Neural cell (in vitro differentiated cells): ENCODE measurements at regions not wholly inside any gene's neighbourhood (a gene's known extent, or its start where the extent isn't known, plus 50 kb on each side); places are given as distances from the start of the nearest gene placed in this dataset.

Source experiments
- H2AFZ ChIP-seq: fragments of 200-600, 300-800 bp; sonication (generic), shearing (Covaris generic); 2 replicates; pipeline ENCODE4 v1.6.0; 2014; ENCODE audit warnings: low read depth, mild to moderate bottlenecking, antibody characterized with exemption, low read length, moderate library complexity
- H3F3A ChIP-seq: fragments of 200-600 bp; shearing (Covaris generic); 2 replicates; pipeline ENCODE4 v1.6.1; 2016; ENCODE audit warnings: mild to moderate bottlenecking, moderate library complexity, mixed read lengths, antibody characterized with exemption, low read length; ENCODE audit not compliant: insufficient read depth, poor library complexity, severe bottlenecking
- H3K27ac ChIP-seq: fragments of 200-600, 300-800 bp; sonication (generic), shearing (Covaris generic); 2 replicates; pipeline ENCODE4 v1.5.1; 2014; ENCODE audit warnings: mild to moderate bottlenecking, low read length, moderate library complexity
- H3K27me3 ChIP-seq: fragments of 300-800, 200-600 bp; sonication (generic), shearing (Covaris generic); 2 replicates; pipeline ENCODE4 v1.6.0; 2014; ENCODE audit warnings: mild to moderate bottlenecking, low read depth, low read length, moderate library complexity; ENCODE audit not compliant: insufficient read depth
- H3K36me3 ChIP-seq: fragments of 300-800, 200-600 bp; sonication (generic), shearing (Covaris generic); 2 replicates; pipeline ENCODE4 v1.5.1; 2014; ENCODE audit warnings: mild to moderate bottlenecking, antibody characterized with exemption, low read length, moderate library complexity; ENCODE audit not compliant: insufficient read depth
- H3K4me2 ChIP-seq: fragments of 300-800, 200-600 bp; sonication (generic), shearing (Covaris generic); 2 replicates; pipeline ENCODE4 v1.6.0; 2014; ENCODE audit warnings: mild to moderate bottlenecking, low read length
- H3K4me3 ChIP-seq: fragments of 300-800, 200-600 bp; sonication (generic), shearing (Covaris generic); 2 replicates; pipeline ENCODE4 v1.5.1; 2014; ENCODE audit warnings: mild to moderate bottlenecking, low read length, moderate library complexity
- H3K79me2 ChIP-seq: fragments of 200-600 bp; shearing (Covaris generic); replicated peaks from 2 replicates; pipeline ENCODE4 v1.6.0; 2014; ENCODE audit warnings: mild to moderate bottlenecking, low read length, moderate library complexity; ENCODE audit not compliant: insufficient read depth
- H3K9ac ChIP-seq: fragments of 300-800, 200-600 bp; sonication (generic), shearing (Covaris generic); 2 replicates; pipeline ENCODE4 v1.6.1; 2016; ENCODE audit warnings: mild to moderate bottlenecking, low read length, mixed read lengths
- H3K9me2 ChIP-seq: fragments of 200-600 bp; shearing (Covaris generic); 2 replicates; pipeline ENCODE4 v1.6.1; 2016; ENCODE audit warnings: mild to moderate bottlenecking, low read length, mixed read lengths; ENCODE audit not compliant: insufficient read depth
- H3K9me3 ChIP-seq: fragments of 200-600, 300-800 bp; sonication (generic), shearing (Covaris generic); 2 replicates; pipeline ENCODE4 v1.6.1; 2016; ENCODE audit warnings: mild to moderate bottlenecking, mixed run types, low read length, moderate library complexity, mixed read lengths
- H4K20me1 ChIP-seq: fragments of 200-600 bp; shearing (Covaris generic); 2 replicates; pipeline ENCODE4 v1.6.1; 2016; ENCODE audit warnings: mild to moderate bottlenecking, mixed run types; ENCODE audit not compliant: insufficient read depth
- CTCF ChIP-seq: fragments of 450-650 bp; IDR thresholded peaks from 2 replicates; pipeline ENCODE4 v1.5.1; 2014; ENCODE audit warnings: antibody characterized with exemption, mild to moderate bottlenecking, moderate library complexity; ENCODE audit not compliant: poor library complexity, severe bottlenecking
- EP300 ChIP-seq: fragments of 450-650 bp; conservative IDR thresholded peaks from 2 replicates; pipeline ENCODE4 v1.6.1; 2014; ENCODE audit warnings: antibody characterized with exemption, mild to moderate bottlenecking, moderate library complexity; ENCODE audit not compliant: poor library complexity, severe bottlenecking
- EZH2 ChIP-seq: fragments of 200-600, 300-800 bp; shearing (Covaris generic), sonication (generic); IDR thresholded peaks from 2 replicates; pipeline ENCODE4 v1.6.1; 2014; ENCODE audit warnings: antibody characterized with exemption, low read length, borderline replicate concordance, mild to moderate bottlenecking; ENCODE audit not compliant: insufficient read depth, poor library complexity, severe bottlenecking
- MXI1 ChIP-seq: fragments of 450-650 bp; conservative IDR thresholded peaks from 2 replicates; pipeline ENCODE4 v1.6.1; 2014; ENCODE audit warnings: antibody characterized with exemption, mild to moderate bottlenecking; ENCODE audit not compliant: poor library complexity, severe bottlenecking
- POLR2AphosphoS5 ChIP-seq: IDR thresholded peaks from 2 replicates; pipeline ENCODE4 v1.6.1; 2012
- RAD21 ChIP-seq: fragments of 450-650 bp; conservative IDR thresholded peaks from 2 replicates; pipeline ENCODE4 v1.6.1; 2014; ENCODE audit warnings: antibody characterized with exemption, mild to moderate bottlenecking, moderate library complexity
- REST ChIP-seq: IDR thresholded peaks from 2 replicates; pipeline ENCODE4 v1.6.1; 2012; ENCODE audit warnings: borderline replicate concordance
- SMC3 ChIP-seq: fragments of 450-650 bp; conservative IDR thresholded peaks from 2 replicates; pipeline ENCODE4 v1.6.1; 2014; ENCODE audit warnings: antibody characterized with exemption, mild to moderate bottlenecking, moderate library complexity; ENCODE audit not compliant: poor library complexity
- TAF1 ChIP-seq: IDR thresholded peaks from 2 replicates; pipeline ENCODE4 v1.6.1; 2012; ENCODE audit warnings: low read depth

- H3K4me3 ChIP-seq: no peak overlapping the region
- no peaks in the 10 kb centered on the region for H3F3A ChIP-seq
- H3K79me2 ChIP-seq: no peaks in the 10 kb centered on the region
- H2AFZ ChIP-seq: no peak overlapping the region
- no peak for TF ChIP-seq MXI1
- TF ChIP-seq RAD21: no peak
- TF ChIP-seq EZH2: no peak
- no peak for TF ChIP-seq EP300
- no peak for TF ChIP-seq TAF1
- H3K9me2 ChIP-seq: no peaks in the 10 kb centered on the region
- H3K9ac ChIP-seq: no peak overlapping the region
- no peaks in the 10 kb centered on the region for H3K27me3 ChIP-seq
- no peaks in the 10 kb centered on the region for H4K20me1 ChIP-seq
- H3K4me2 ChIP-seq: no peak overlapping the region
- no peaks in the 10 kb centered on the region for H3K9me3 ChIP-seq
- no peaks in the 10 kb centered on the region for H3K36me3 ChIP-seq
- H3K27ac ChIP-seq: no peak overlapping the region
Measured at GRCh38 chr11:21896746-21897602, 295.9 kb upstream of the ANO5 start.

GRCh38 chr11:21897752-21898151 lies 295.1 kb upstream of the ANO5 start:
- no peak overlapping the region for H3K4me2 ChIP-seq
- no peaks in the 10 kb centered on the region for H3K79me2 ChIP-seq
- no peaks in the 10 kb centered on the region for H3K9me3 ChIP-seq

More at GRCh38 chr11:21897752-21898151, 295.1 kb upstream of the ANO5 start:
- no peaks in the 10 kb centered on the region for H3K36me3 ChIP-seq
- H3K4me3 ChIP-seq: no peak overlapping the region
- no peaks in the 10 kb centered on the region for H3F3A ChIP-seq
- H2AFZ ChIP-seq: no peak overlapping the region
- H4K20me1 ChIP-seq: no peaks in the 10 kb centered on the region
- TF ChIP-seq CTCF (no peak), RAD21 (no peak), EZH2 (no peak), EP300 (no peak), SMC3 (no peak), POLR2AphosphoS5 (no peak), MXI1 (no peak), REST (no peak), TAF1 (no peak)
- no peak overlapping the region for H3K27ac ChIP-seq
- H3K9me2 ChIP-seq: no peaks in the 10 kb centered on the region
- H3K27me3 ChIP-seq: no peaks in the 10 kb centered on the region
- H3K9ac ChIP-seq: no peak overlapping the region
